ENCODE measurements at regions not wholly inside any gene's neighbourhood (a gene's known extent, or its start where the extent isn't known, plus 50 kb on each side); places are given as distances from the start of the nearest gene placed in this dataset.

GRCh38 chr14:71527838-71528237, 404.4 kb upstream of the RGS6 start:
- H3K9ac ChIP-seq = no peak overlapping the region
- no peak overlapping the region for H3K4me2 ChIP-seq
- no peaks in the 10 kb centered on the region for H3K79me2 ChIP-seq (ENCODE audit: insufficient read depth, low read depth)
- H3K4me1 ChIP-seq (ENCODE audit: low read depth, poor library complexity, severe bottlenecking) = no peaks in the 10 kb centered on the region
- no peaks in the 10 kb centered on the region for H3K36me3 ChIP-seq (ENCODE audit: insufficient read depth)
- H3K27me3 ChIP-seq (ENCODE audit: insufficient read depth, low read depth) = no peaks in the 10 kb centered on the region
- no peak overlapping the region for H3K27ac ChIP-seq
- no peak overlapping the region for H2AFZ ChIP-seq (ENCODE audit: low read depth)
- no peak for TF ChIP-seq CTCF (conservative IDR thresholded peaks at IDR 0.05; ENCODE audit: low read depth, low read length)
- H3K4me3 ChIP-seq (IDR thresholded peaks at IDR 0.05; ENCODE audit: insufficient read depth, low read depth, low read length) = no peak overlapping the region
- no peaks in the 10 kb centered on the region for H4K20me1 ChIP-seq (ENCODE audit: insufficient read depth)

GRCh38 chr14:71529848-71530247, 402.4 kb upstream of the RGS6 start:
- Histone ChIP-seq H3K27me3 (ENCODE audit: insufficient read depth, low read depth) (no peaks in the 10 kb centered on the region), H3K36me3 (ENCODE audit: insufficient read depth) (no peaks in the 10 kb centered on the region), H3K79me2 (ENCODE audit: insufficient read depth, low read depth) (no peaks in the 10 kb centered on the region), H3K4me1 (ENCODE audit: low read depth, poor library complexity, severe bottlenecking) (no peaks in the 10 kb centered on the region), H3K27ac (no peak overlapping the region), H3K4me2 (no peak overlapping the region), H3K9ac (no peak overlapping the region), H3K4me3 (IDR thresholded peaks at IDR 0.05; ENCODE audit: insufficient read depth, low read depth, low read length) (no peak overlapping the region), H2AFZ (ENCODE audit: low read depth) (no peak overlapping the region), H4K20me1 (ENCODE audit: insufficient read depth) (no peaks in the 10 kb centered on the region)
- no peak for TF ChIP-seq CTCF (conservative IDR thresholded peaks at IDR 0.05; ENCODE audit: low read depth, low read length)

GRCh38 chr14:71532344-71532743, 399.9 kb upstream of the RGS6 start:
- Histone ChIP-seq H3K9ac (no peak overlapping the region), H3K79me2 (ENCODE audit: insufficient read depth, low read depth) (no peaks in the 10 kb centered on the region), H3K27me3 (ENCODE audit: insufficient read depth, low read depth) (no peaks in the 10 kb centered on the region), H2AFZ (ENCODE audit: low read depth) (no peak overlapping the region), H3K27ac (no peak overlapping the region), H3K4me1 (ENCODE audit: low read depth, poor library complexity, severe bottlenecking) (no peaks in the 10 kb centered on the region), H3K36me3 (ENCODE audit: insufficient read depth) (no peaks in the 10 kb centered on the region), H3K4me3 (IDR thresholded peaks at IDR 0.05; ENCODE audit: insufficient read depth, low read depth, low read length) (no peak overlapping the region), H4K20me1 (ENCODE audit: insufficient read depth) (no peaks in the 10 kb centered on the region), H3K4me2 (no peak overlapping the region)
- no peak for TF ChIP-seq CTCF (conservative IDR thresholded peaks at IDR 0.05; ENCODE audit: low read depth, low read length)

- Histone ChIP-seq H3K36me3 (ENCODE audit: insufficient read depth) (no peaks in the 10 kb centered on the region), H3K4me1 (ENCODE audit: low read depth, poor library complexity, severe bottlenecking) (no peaks in the 10 kb centered on the region), H2AFZ (ENCODE audit: low read depth) (no peak overlapping the region), H4K20me1 (ENCODE audit: insufficient read depth) (no peaks in the 10 kb centered on the region), H3K9ac (no peak overlapping the region), H3K27me3 (ENCODE audit: insufficient read depth, low read depth) (no peaks in the 10 kb centered on the region), H3K79me2 (ENCODE audit: insufficient read depth, low read depth) (no peaks in the 10 kb centered on the region), H3K27ac (no peak overlapping the region), H3K4me2 (no peak overlapping the region), H3K4me3 (IDR thresholded peaks at IDR 0.05; ENCODE audit: insufficient read depth, low read depth, low read length) (no peak overlapping the region)
- no peak for TF ChIP-seq CTCF (conservative IDR thresholded peaks at IDR 0.05; ENCODE audit: low read depth, low read length)
Measured at GRCh38 chr14:71532790-71533189, 399.4 kb upstream of the RGS6 start.

GRCh38 chr14:71533390-71533789, 398.8 kb upstream of the RGS6 start:
- no peaks in the 10 kb centered on the region for H3K27me3 ChIP-seq (ENCODE audit: insufficient read depth, low read depth)
- H3K4me1 ChIP-seq (ENCODE audit: low read depth, poor library complexity, severe bottlenecking) = no peaks in the 10 kb centered on the region
- TF ChIP-seq CTCF (conservative IDR thresholded peaks at IDR 0.05; ENCODE audit: low read depth, low read length) = no peak
- no peaks in the 10 kb centered on the region for H4K20me1 ChIP-seq (ENCODE audit: insufficient read depth)
- H3K4me3 ChIP-seq (IDR thresholded peaks at IDR 0.05; ENCODE audit: insufficient read depth, low read depth, low read length) = no peak overlapping the region
- H3K36me3 ChIP-seq (ENCODE audit: insufficient read depth) = no peaks in the 10 kb centered on the region
- H3K79me2 ChIP-seq (ENCODE audit: insufficient read depth, low read depth) = no peaks in the 10 kb centered on the region
- H3K27ac ChIP-seq = no peak overlapping the region
- no peak overlapping the region for H3K9ac ChIP-seq
- no peak overlapping the region for H3K4me2 ChIP-seq
- H2AFZ ChIP-seq (ENCODE audit: low read depth) = no peak overlapping the region
